B cell (primary cell): ENCODE measurements at regions not wholly inside any gene's neighbourhood (a gene's known extent, or its start where the extent isn't known, plus 50 kb on each side); places are given as distances from the start of the nearest gene placed in this dataset.

ENCODE experiments used
- ATAC-seq: fragments of 200-7000 bp; cut with Tn5 transposase; one replicate; pipeline ENCODE4 v1.10.0; 2021; ENCODE audit warnings: low read depth, mild to moderate bottlenecking, moderate number of reproducible peaks, moderate library complexity
- CTCF ChIA-PET: fragments of 350-600 bp; sonication (Branson Sonifier 250); formaldehyde crosslinking; loops from one replicate; lab custom pipeline; 2021; ENCODE audit warnings: antibody characterized with exemption, inconsistent platforms; lab: Charles Lee
- POLR2A ChIA-PET: fragments of 350-600 bp; sonication (Branson Sonifier 250); formaldehyde crosslinking; loops from one replicate; lab custom pipeline; 2021; ENCODE audit warnings: antibody characterized with exemption; lab: Charles Lee
- DNase-seq: peaks from one replicate; pipeline ENCODE4 v3.0.0; 2013
- H2AFZ ChIP-seq: 2 replicates; pipeline ENCODE4 v1.6.1; 2012; ENCODE audit warnings: mild to moderate bottlenecking, low read depth, low read length; ENCODE audit not compliant: insufficient read depth, poor library complexity, severe bottlenecking
- H3K27ac ChIP-seq, 2 donors: 1 replicate in 1 of 2; 2 replicates in 1 of 2; pipeline ENCODE4 v1.5.1; 2012 to 2013; ENCODE audit warnings: low read length in 2 of 2, mild to moderate bottlenecking in 2 of 2, moderate library complexity in 1 of 2
- H3K27me3 ChIP-seq, 4 experiments: fragments of 200-600 bp in 1 of 4; sonication (generic) in 1 of 4; replicated peaks in 1 of 4; 1 replicate in 2 of 4; 2 replicates in 2 of 4; pipeline versions ENCODE4 v1.6.1 to v1.7.0; 2013 to 2016; ENCODE audit warnings: low read length in 3 of 4, mild to moderate bottlenecking in 2 of 4, mixed read lengths in 1 of 4, moderate library complexity in 1 of 4; ENCODE audit not compliant: insufficient read depth in 4 of 4, control insufficient read depth in 3 of 4; ENCODE audit errors: control extremely low read depth in 1 of 4
- H3K36me3 ChIP-seq, 2 experiments: replicated peaks in 1 of 2; 1 replicate in 1 of 2; 2 replicates in 1 of 2; pipeline versions ENCODE4 v1.6.1 to v1.7.1; 2013; ENCODE audit warnings: low read length in 1 of 2; ENCODE audit not compliant: insufficient read depth in 2 of 2, control insufficient read depth in 1 of 2; ENCODE audit errors: control extremely low read depth in 1 of 2, extremely low read depth in 1 of 2
- H3K4me1 ChIP-seq, 2 donors: fragments of 200-600 bp in 1 of 2; sonication (generic) in 1 of 2; 1 replicate in 1 of 2; 2 replicates in 1 of 2; pipeline versions ENCODE4 v1.5.1 to v1.6.1; 2013 to 2017; ENCODE audit warnings: low read length in 2 of 2; ENCODE audit not compliant: control insufficient read depth in 2 of 2, insufficient read depth in 2 of 2
- H3K4me2 ChIP-seq: replicated peaks from 2 replicates; pipeline ENCODE3; 2012; ENCODE audit warnings: mild to moderate bottlenecking, low read depth, low read length; ENCODE audit not compliant: poor library complexity, severe bottlenecking
- H3K4me3 ChIP-seq, 5 experiments: fragments of 200-600 bp in 1 of 5; sonication (generic) in 1 of 5; 1 replicate in 3 of 5; 2 replicates in 2 of 5; pipeline versions ENCODE4 v1.5.1 to v1.7.0; 2011 to 2016; ENCODE audit warnings: low read length in 4 of 5, mild to moderate bottlenecking in 4 of 5, low read depth in 2 of 5, control low read depth in 1 of 5, moderate library complexity in 1 of 5; ENCODE audit not compliant: insufficient read depth in 1 of 5; ENCODE audit errors: control extremely low read depth in 1 of 5, extremely low read depth in 1 of 5
- H3K79me2 ChIP-seq: fragments of 200-600 bp; sonication (generic); one replicate; pipeline ENCODE4 v1.6.0; 2016; ENCODE audit warnings: low read length; ENCODE audit not compliant: control insufficient read depth, insufficient read depth
- H3K9ac ChIP-seq: fragments of 200-600 bp; sonication (generic); 2 replicates; pipeline ENCODE4 v1.6.1; 2017; ENCODE audit warnings: mild to moderate bottlenecking, low read length, moderate library complexity
- H3K9me3 ChIP-seq, 3 donors: one replicate each; pipeline versions ENCODE4 v1.6.1 to v1.7.1; 2013; ENCODE audit warnings: low read length in 2 of 3; ENCODE audit not compliant: control insufficient read depth in 2 of 3, insufficient read depth in 1 of 3; ENCODE audit errors: control extremely low read depth in 1 of 3
- H4K20me1 ChIP-seq: 2 replicates; pipeline ENCODE4 v1.6.0; 2012; ENCODE audit warnings: mild to moderate bottlenecking, low read length; ENCODE audit not compliant: insufficient read depth, control insufficient read depth, poor library complexity, severe bottlenecking
- H3K27ac Mint-ChIP-seq: one replicate; pipeline ENCODE4 v1.8.0; 2021; ENCODE audit warnings: mixed read lengths
- H3K27me3 Mint-ChIP-seq: one replicate; pipeline ENCODE4 v1.8.0; 2021; ENCODE audit warnings: mixed read lengths
- H3K4me1 Mint-ChIP-seq: one replicate; pipeline ENCODE4 v1.8.0; 2021; ENCODE audit warnings: mixed read lengths
- H3K4me3 Mint-ChIP-seq: one replicate; pipeline ENCODE4 v1.8.0; 2021; ENCODE audit warnings: mixed read lengths
- H3K9me3 Mint-ChIP-seq: one replicate; pipeline ENCODE4 v1.8.0; 2022; ENCODE audit warnings: mixed read lengths; ENCODE audit not compliant: insufficient read depth
- CTCF ChIP-seq: fragments of 200-600 bp; IDR thresholded peaks from one replicate; pipeline ENCODE4 v1.8.0; 2022; ENCODE audit warnings: antibody characterized with exemption, mild to moderate bottlenecking
- EZH2 ChIP-seq: IDR thresholded peaks from 2 replicates; pipeline ENCODE4 v1.6.1; 2012; ENCODE audit warnings: borderline replicate concordance, low read depth, mild to moderate bottlenecking, moderate library complexity, low read length; ENCODE audit not compliant: insufficient read depth, poor library complexity, severe bottlenecking
- WGBS: methylation state at CpG from one replicate; pipeline ENCODE4 v1.1.5; 2013; ENCODE audit warnings: missing lambda C conversion rate; ENCODE audit not compliant: insufficient coverage; 5-methylcytosine and 5-hydroxymethylcytosine counted together
- intact Hi-C: fragments of 100-400 bp; cut with micrococcal nuclease; formaldehyde crosslinking; loops from one replicate; pipeline ENCODE4 v1.10.0; 2022

GRCh38 chr7:109331423-109331822 is 761.7 kb downstream of the DNAJB9 start:
- no peak overlapping the region for H3K4me3 Mint-ChIP-seq
- H3K27ac Mint-ChIP-seq = no peak overlapping the region
- Histone ChIP-seq H3K9ac (no peak overlapping the region), H3K79me2 (no peaks in the 10 kb centered on the region), H3K27ac (no peak overlapping the region), H3K4me2 (no peak overlapping the region), H3K9me3 (no peaks in the 10 kb centered on the region), H3K36me3 (no peaks in the 10 kb centered on the region), H3K27me3 (no peaks in the 10 kb centered on the region), H4K20me1 (no peaks in the 10 kb centered on the region), H3K4me1 (no peaks in the 10 kb centered on the region), H3K4me3 (no peak overlapping the region), H2AFZ (no peak overlapping the region)
- no peak for ATAC-seq
- no peak for DNase-seq
- TF ChIP-seq EZH2 = no peak
- no peak for TF ChIP-seq CTCF
- no peaks in the 10 kb centered on the region for H3K4me1 Mint-ChIP-seq
- H3K9me3 Mint-ChIP-seq = no peaks in the 10 kb centered on the region
- intact Hi-C loops = no loop called here
- WGBS = no CpG with 5 or more reads among the region's 4 CpGs
- no peaks in the 10 kb centered on the region for H3K27me3 Mint-ChIP-seq
- POLR2A ChIA-PET = no interaction called here
- CTCF ChIA-PET = no interaction called here

GRCh38 chr7:109335951-109336350 is 766.3 kb downstream of the DNAJB9 start:
- Histone ChIP-seq H3K79me2 (no peaks in the 10 kb centered on the region), H3K4me3 (no peak overlapping the region), H3K36me3 (no peaks in the 10 kb centered on the region), H2AFZ (no peak overlapping the region), H3K27ac (no peak overlapping the region), H3K9me3 (no peaks in the 10 kb centered on the region), H3K4me1 (no peaks in the 10 kb centered on the region), H3K4me2 (no peak overlapping the region), H3K9ac (no peak overlapping the region), H3K27me3 (no peaks in the 10 kb centered on the region), H4K20me1 (no peaks in the 10 kb centered on the region)
- ATAC-seq = no peak
- Mint-ChIP-seq H3K27ac (no peak overlapping the region), H3K4me1 (no peaks in the 10 kb centered on the region), H3K27me3 (no peaks in the 10 kb centered on the region), H3K4me3 (no peak overlapping the region), H3K9me3 (no peaks in the 10 kb centered on the region)
- TF ChIP-seq CTCF (no peak), EZH2 (no peak)
- intact Hi-C loops = no loop called here
- 100% methylated on average over 1 of the region's 3 CpGs for WGBS
- no peak for DNase-seq
- ChIA-PET POLR2A (no interaction called here), CTCF (no interaction called here)
